ENCODE measurements at regions not wholly inside any gene's neighbourhood (a gene's known extent, or its start where the extent isn't known, plus 50 kb on each side); places are given as distances from the start of the nearest gene placed in this dataset.

- TF ChIP-seq CTCF (IDR thresholded peaks at IDR 0.05; ENCODE audit: low read depth, low read length) (no peak), EZH2phosphoT487 (IDR thresholded peaks at IDR 0.05; ENCODE audit: low read depth) (no peak)
These were observed 765.0 kb upstream of the DIAPH2 start for GRCh38 chrX:95919605-95920004.
